ENCODE measurements at regions not wholly inside any gene's neighbourhood (a gene's known extent, or its start where the extent isn't known, plus 50 kb on each side); places are given as distances from the start of the nearest gene placed in this dataset.

DNA sequence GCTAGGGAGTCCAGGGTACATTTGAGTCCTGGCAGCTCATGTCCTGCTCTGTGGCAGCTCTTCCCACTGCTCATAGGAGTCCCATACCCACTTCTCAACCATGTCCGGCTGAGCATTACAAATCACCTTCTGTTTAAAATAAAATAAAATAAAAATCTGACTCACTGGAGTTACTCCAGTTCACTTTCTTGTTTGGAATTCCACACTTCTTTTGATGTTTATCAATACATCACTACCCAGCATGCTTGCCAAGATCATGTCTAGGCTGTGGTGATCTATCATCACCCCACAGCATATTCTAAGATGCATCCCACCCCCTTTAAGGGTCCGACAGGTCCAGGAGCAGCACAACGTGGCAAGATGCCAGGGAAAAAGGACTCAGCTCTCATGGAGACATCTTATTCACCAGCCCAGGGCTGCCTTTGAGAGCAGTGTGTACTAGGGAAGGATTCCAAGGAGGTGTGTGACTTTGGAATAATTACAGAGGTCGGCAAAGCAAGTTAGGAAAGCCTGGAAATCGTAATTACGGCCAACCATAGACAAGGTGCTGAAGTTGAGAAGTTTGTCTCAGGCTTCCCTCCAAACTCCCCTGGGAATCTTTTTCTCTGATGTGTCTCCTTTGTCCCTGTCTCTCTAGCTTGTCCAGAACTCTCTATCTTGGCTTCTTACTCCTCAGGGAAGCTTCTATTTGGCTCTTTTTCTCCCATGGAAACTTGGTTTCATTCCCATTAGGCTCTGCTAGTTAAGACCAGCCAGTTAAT, 111.4 kb upstream of the SLC1A3 start:
- intact Hi-C loops (cut with micrococcal nuclease): no loop called here
- no peak for ATAC-seq (ENCODE audit: low read depth)
- TF ChIP-seq CTCF (IDR thresholded peaks at IDR 0.05): no peak
- H3K4me3 Mint-ChIP-seq: no peak overlapping the region
- no peaks in the 10 kb centered on the region for H3K36me3 Mint-ChIP-seq (ENCODE audit: low read depth)
- ChIA-PET CTCF (no interaction called here), POLR2A (no interaction called here)
- no peaks in the 10 kb centered on the region for H3K9me3 Mint-ChIP-seq
- no peak overlapping the region for H3K27ac Mint-ChIP-seq
- no peak for DNase-seq
- H3K27me3 Mint-ChIP-seq: peaks cover 4% of the 10 kb centered on the region
- no peaks in the 10 kb centered on the region for H3K4me1 Mint-ChIP-seq

DNA sequence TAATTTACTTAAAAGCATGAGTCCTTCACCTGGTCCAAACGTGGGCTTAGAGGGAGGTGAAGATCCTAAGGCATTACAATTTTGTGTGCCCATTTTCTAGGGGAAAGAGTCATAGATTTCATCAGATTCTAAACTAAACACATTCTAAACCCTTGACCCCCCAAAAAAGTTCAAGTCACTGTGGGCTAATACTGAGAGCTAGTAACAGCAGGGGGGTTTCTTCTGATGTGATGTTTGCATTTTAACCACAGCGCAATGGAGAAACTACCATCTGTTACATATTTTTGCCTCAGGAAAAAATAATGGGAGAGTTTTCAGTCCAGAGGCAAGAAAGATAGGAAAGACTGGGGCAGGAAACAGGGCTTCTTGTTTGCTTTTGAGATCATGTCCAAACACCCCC, 110.8 kb upstream of the SLC1A3 start:
- Mint-ChIP-seq H3K4me3 (no peak overlapping the region), H3K36me3 (ENCODE audit: low read depth) (no peaks in the 10 kb centered on the region), H3K27me3 (peaks cover 4% of the 10 kb centered on the region), H3K9me3 (no peaks in the 10 kb centered on the region), H3K27ac (no peak overlapping the region), H3K4me1 (no peaks in the 10 kb centered on the region)
- no peak for DNase-seq
- intact Hi-C loops (cut with micrococcal nuclease): no loop called here
- ChIA-PET CTCF (no interaction called here), POLR2A (no interaction called here)
- no peak for TF ChIP-seq CTCF (IDR thresholded peaks at IDR 0.05)
- ATAC-seq (ENCODE audit: low read depth): no peak

GRCh38 chr5:36496471-36496870, 109.9 kb upstream of the SLC1A3 start:
- POLR2A ChIA-PET: no interaction called here
- Mint-ChIP-seq H3K4me3 (no peak overlapping the region), H3K27me3 (peaks cover 4% of the 10 kb centered on the region), H3K27ac (no peak overlapping the region), H3K4me1 (no peaks in the 10 kb centered on the region), H3K9me3 (no peaks in the 10 kb centered on the region), H3K36me3 (ENCODE audit: low read depth) (no peaks in the 10 kb centered on the region)
- ATAC-seq (ENCODE audit: low read depth) (no peak), DNase-seq (no peak)
- no peak for TF ChIP-seq CTCF (IDR thresholded peaks at IDR 0.05)
- intact Hi-C loops (cut with micrococcal nuclease): no loop called here
- CTCF ChIA-PET: interaction anchor here (1.3 kb wide), 1 partner anchor 9 kb away, joined by 4 read pairs; no protein-coding TSS in a partner anchor

- POLR2A ChIA-PET: no interaction called here
- CTCF ChIA-PET: no interaction called here
- Mint-ChIP-seq H3K27me3 (peaks cover 3% of the 10 kb centered on the region), H3K27ac (no peak overlapping the region), H3K4me1 (no peaks in the 10 kb centered on the region), H3K36me3 (ENCODE audit: low read depth) (no peaks in the 10 kb centered on the region), H3K4me3 (no peak overlapping the region), H3K9me3 (no peaks in the 10 kb centered on the region)
- no peak for TF ChIP-seq CTCF (IDR thresholded peaks at IDR 0.05)
- ATAC-seq (ENCODE audit: low read depth) (no peak), DNase-seq (no peak)
- intact Hi-C loops (cut with micrococcal nuclease): loop anchor here (10.0 kb wide), 1 partner anchor 1408 kb away; no protein-coding TSS in a partner anchor
Measured at GRCh38 chr5:36502608-36503007, 103.8 kb upstream of the SLC1A3 start.

GRCh38 chr5:36505021-36505420, 101.4 kb upstream of the SLC1A3 start:
- no peak for ATAC-seq (ENCODE audit: low read depth)
- H3K4me1 Mint-ChIP-seq: no peaks in the 10 kb centered on the region
- CTCF ChIA-PET: interaction anchor here (0.8 to 3.9 kb wide), 9 partner anchors 62 to 433 kb away, joined by 3 to 17 read pairs (median 8); no protein-coding TSS in a partner anchor
- intact Hi-C loops (cut with micrococcal nuclease): loop anchor here (10.0 kb wide), 1 partner anchor 1410 kb away; no protein-coding TSS in a partner anchor
- POLR2A ChIA-PET: no interaction called here
- no peak for DNase-seq
- H3K4me3 Mint-ChIP-seq: no peak overlapping the region
- no peaks in the 10 kb centered on the region for H3K9me3 Mint-ChIP-seq
- no peak for TF ChIP-seq CTCF (IDR thresholded peaks at IDR 0.05)
- H3K27ac Mint-ChIP-seq: no peak overlapping the region
- H3K36me3 Mint-ChIP-seq (ENCODE audit: low read depth): no peaks in the 10 kb centered on the region
- H3K27me3 Mint-ChIP-seq: peaks cover 12% of the 10 kb centered on the region
